OCI-LY3 (cell line): ENCODE measurements at regions not wholly inside any gene's neighbourhood (a gene's known extent, or its start where the extent isn't known, plus 50 kb on each side); places are given as distances from the start of the nearest gene placed in this dataset.

Experiments
- H2AFZ ChIP-seq: fragments of 200-600, 300-600 bp; shearing (Covaris generic); 2 replicates; pipeline ENCODE4 v1.6.0; 2014; ENCODE audit warnings: antibody characterized with exemption, low read depth, low read length
- H3K27ac ChIP-seq: fragments of 200-600, 300-600 bp; sonication (generic); 2 replicates; pipeline ENCODE4 v1.5.1; 2014; ENCODE audit warnings: mild to moderate bottlenecking, low read length, moderate library complexity, mixed read lengths
- H3K27me3 ChIP-seq: fragments of 200-600, 300-600 bp; sonication (generic); 2 replicates; pipeline ENCODE4 v1.6.1; 2014; ENCODE audit warnings: low read depth, low read length, mixed read lengths
- H3K36me3 ChIP-seq: fragments of 200-600, 300-600 bp; sonication (generic); replicated peaks from 2 replicates; pipeline ENCODE3; 2014; ENCODE audit warnings: low read depth, low read length, mixed read lengths
- H3K4me1 ChIP-seq: fragments of 300-600, 200-600 bp; sonication (generic); 2 replicates; pipeline ENCODE4 v1.6.1; 2014; ENCODE audit warnings: low read length, mixed read lengths
- H3K4me2 ChIP-seq: fragments of 200-600, 300-600 bp; sonication (generic); 2 replicates; pipeline ENCODE4 v1.6.1; 2014; ENCODE audit warnings: low read length, mixed read lengths
- H3K4me3 ChIP-seq: fragments of 300-600, 200-600 bp; sonication (generic); 2 replicates; pipeline ENCODE4 v1.5.1; 2014; ENCODE audit warnings: antibody characterized with exemption, mild to moderate bottlenecking, low read length, moderate library complexity
- H3K79me2 ChIP-seq: fragments of 300-600, 200-600 bp; shearing (Covaris generic); 2 replicates; pipeline ENCODE4 v1.6.1; 2014; ENCODE audit warnings: mild to moderate bottlenecking, low read length, mixed read lengths
- H3K9ac ChIP-seq: fragments of 300-600, 200-600 bp; shearing (Covaris generic); 2 replicates; pipeline ENCODE4 v1.6.0; 2014; ENCODE audit warnings: mild to moderate bottlenecking, low read length, moderate library complexity
- H3K9me3 ChIP-seq: fragments of 200-600, 300-600 bp; shearing (Covaris generic); 2 replicates; pipeline ENCODE4 v1.6.1; 2014; ENCODE audit warnings: low read length, mixed read lengths; ENCODE audit not compliant: insufficient read depth
- H4K20me1 ChIP-seq: fragments of 200-600, 300-600 bp; sonication (generic); 2 replicates; pipeline ENCODE4 v1.6.1; 2016; ENCODE audit warnings: low read length, mixed read lengths; ENCODE audit not compliant: insufficient read depth
- EZH2phosphoT487 ChIP-seq: fragments of 200-600 bp; shearing (Covaris generic); IDR thresholded peaks from 2 replicates; pipeline ENCODE4 v1.6.1; 2018; ENCODE audit warnings: antibody characterized with exemption, mixed run types, low read depth
- TF ChIP-seq, protein P1 (sequence below): fragments of 200-600, 300-600 bp; sonication (generic); IDR thresholded peaks from 2 replicates; pipeline ENCODE4 v1.5.1; 2014; ENCODE audit warnings: antibody characterized with exemption, low read length, low read depth

DNA sequence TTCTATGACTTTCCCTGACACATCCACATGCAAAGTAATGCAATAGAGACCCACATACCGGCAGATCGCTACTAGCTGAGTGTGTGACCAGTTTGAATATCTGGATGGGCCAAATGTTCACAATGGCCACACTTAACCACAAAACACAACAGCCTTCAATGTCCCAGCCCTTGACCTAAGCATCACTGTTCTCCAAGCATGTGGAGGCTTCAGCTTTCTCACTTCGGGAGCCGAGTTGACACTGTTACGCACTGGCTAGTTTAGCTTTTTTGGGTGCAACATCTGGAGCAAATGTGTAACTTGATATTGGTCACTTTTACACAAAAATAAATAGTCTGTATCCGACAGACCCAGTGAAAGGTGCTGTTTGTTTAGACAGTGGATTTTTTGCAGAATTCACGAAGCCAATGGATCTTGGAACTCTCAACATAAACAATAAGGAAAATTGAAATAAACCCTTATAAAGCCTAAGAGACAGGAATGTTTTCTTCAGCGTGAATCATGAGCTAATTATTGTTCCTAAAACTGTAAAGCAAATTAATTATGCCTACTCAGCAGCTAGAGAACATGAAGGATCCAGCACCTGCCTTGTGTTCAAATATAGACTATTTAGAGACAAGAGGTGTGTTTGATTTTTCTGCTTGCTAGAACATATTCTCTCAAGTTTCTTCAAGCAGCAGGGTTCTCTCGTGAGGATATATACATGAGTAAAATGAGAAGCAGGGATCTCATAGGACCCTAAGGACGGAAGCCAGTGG is 117.6 kb upstream of the JCAD start:
- no peak for TF ChIP-seq EZH2phosphoT487
- TF ChIP-seq, protein P1, sequence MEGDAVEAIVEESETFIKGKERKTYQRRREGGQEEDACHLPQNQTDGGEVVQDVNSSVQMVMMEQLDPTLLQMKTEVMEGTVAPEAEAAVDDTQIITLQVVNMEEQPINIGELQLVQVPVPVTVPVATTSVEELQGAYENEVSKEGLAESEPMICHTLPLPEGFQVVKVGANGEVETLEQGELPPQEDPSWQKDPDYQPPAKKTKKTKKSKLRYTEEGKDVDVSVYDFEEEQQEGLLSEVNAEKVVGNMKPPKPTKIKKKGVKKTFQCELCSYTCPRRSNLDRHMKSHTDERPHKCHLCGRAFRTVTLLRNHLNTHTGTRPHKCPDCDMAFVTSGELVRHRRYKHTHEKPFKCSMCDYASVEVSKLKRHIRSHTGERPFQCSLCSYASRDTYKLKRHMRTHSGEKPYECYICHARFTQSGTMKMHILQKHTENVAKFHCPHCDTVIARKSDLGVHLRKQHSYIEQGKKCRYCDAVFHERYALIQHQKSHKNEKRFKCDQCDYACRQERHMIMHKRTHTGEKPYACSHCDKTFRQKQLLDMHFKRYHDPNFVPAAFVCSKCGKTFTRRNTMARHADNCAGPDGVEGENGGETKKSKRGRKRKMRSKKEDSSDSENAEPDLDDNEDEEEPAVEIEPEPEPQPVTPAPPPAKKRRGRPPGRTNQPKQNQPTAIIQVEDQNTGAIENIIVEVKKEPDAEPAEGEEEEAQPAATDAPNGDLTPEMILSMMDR = no peak
- no peak overlapping the region for H3K4me3 ChIP-seq
- no peak overlapping the region for H2AFZ ChIP-seq
- no peak overlapping the region for H3K27ac ChIP-seq
- H3K9ac ChIP-seq = no peak overlapping the region
- no peaks in the 10 kb centered on the region for H3K36me3 ChIP-seq
- no peaks in the 10 kb centered on the region for H3K79me2 ChIP-seq
- no peak overlapping the region for H3K4me2 ChIP-seq
- H3K4me1 ChIP-seq = no peaks in the 10 kb centered on the region
- H3K9me3 ChIP-seq = no peaks in the 10 kb centered on the region
- H4K20me1 ChIP-seq = no peaks in the 10 kb centered on the region
- no peaks in the 10 kb centered on the region for H3K27me3 ChIP-seq

DNA sequence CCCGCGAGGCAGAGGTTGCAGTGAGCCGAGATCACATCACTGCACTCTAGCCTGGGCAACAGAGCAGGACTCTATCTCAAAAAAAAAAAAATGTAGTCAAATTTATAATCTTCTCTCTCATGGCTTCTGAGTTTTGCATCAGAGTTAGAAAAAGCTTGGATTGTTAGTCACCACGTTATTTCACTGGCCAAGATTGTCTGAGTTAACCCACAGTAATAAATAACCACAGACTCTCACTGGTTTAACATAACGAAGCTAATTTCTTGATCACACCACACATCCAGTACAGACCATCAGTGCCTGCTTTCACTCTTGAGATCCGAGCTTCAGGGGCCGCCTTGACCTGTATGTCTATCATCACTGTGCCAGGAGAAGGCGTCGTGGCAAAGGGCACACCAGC is 116.8 kb upstream of the JCAD start:
- Histone ChIP-seq H3K4me3 (no peak overlapping the region), H3K27me3 (no peaks in the 10 kb centered on the region), H3K4me2 (no peak overlapping the region), H3K4me1 (no peaks in the 10 kb centered on the region), H3K79me2 (no peaks in the 10 kb centered on the region), H3K27ac (no peak overlapping the region), H2AFZ (no peak overlapping the region), H3K36me3 (no peaks in the 10 kb centered on the region), H4K20me1 (no peaks in the 10 kb centered on the region), H3K9ac (no peak overlapping the region), H3K9me3 (no peaks in the 10 kb centered on the region)
- TF ChIP-seq, protein P1 = no peak
- no peak for TF ChIP-seq EZH2phosphoT487

DNA sequence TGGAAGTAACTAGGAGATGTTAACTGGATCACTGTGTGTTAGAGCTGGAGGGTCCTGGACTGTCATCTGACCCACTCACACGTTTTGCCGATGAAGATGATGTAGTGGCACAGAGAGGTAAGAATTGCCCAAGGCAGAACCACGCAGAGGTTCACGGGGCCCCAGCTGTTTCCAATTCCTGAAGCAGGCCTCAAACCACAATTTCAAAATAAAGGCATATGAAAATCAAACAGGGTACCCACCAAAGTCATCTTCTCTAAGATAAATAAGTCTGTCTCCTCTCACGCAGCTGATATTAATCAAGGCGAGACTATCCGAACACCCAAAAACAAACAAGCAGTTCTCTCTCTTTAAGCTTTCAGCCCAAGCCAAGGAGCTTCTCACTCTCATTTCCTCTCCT is 113.3 kb upstream of the JCAD start:
- no peak overlapping the region for H3K9ac ChIP-seq
- no peaks in the 10 kb centered on the region for H3K79me2 ChIP-seq
- no peaks in the 10 kb centered on the region for H4K20me1 ChIP-seq
- H3K27me3 ChIP-seq = no peaks in the 10 kb centered on the region
- no peak overlapping the region for H3K27ac ChIP-seq
- no peak overlapping the region for H3K4me3 ChIP-seq
- H3K4me1 ChIP-seq = no peaks in the 10 kb centered on the region
- no peaks in the 10 kb centered on the region for H3K9me3 ChIP-seq
- H3K36me3 ChIP-seq = no peaks in the 10 kb centered on the region
- no peak for TF ChIP-seq EZH2phosphoT487
- TF ChIP-seq, protein P1 = no peak
- H3K4me2 ChIP-seq = no peak overlapping the region
- no peak overlapping the region for H2AFZ ChIP-seq

DNA sequence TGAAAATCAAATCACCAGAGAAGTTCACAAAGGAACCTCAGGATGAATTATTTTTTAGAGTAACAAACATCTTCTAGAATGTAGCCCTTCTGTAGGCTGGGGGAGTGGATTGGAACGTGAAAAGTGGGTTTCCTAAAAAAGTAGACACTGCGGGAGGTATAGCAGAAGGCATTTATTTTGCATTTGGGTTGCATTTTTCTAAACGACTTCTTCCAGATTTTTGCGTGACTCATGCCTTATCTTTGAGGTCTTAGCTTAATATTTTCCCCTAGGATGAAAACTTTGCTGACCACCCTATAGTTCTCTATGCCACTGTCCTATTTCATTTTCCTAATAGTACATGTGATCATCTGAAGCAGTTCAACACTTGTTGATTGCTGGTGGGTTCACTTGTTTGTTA is 112.7 kb upstream of the JCAD start:
- no peak overlapping the region for H3K4me3 ChIP-seq
- no peaks in the 10 kb centered on the region for H3K36me3 ChIP-seq
- no peaks in the 10 kb centered on the region for H3K27me3 ChIP-seq
- H3K4me2 ChIP-seq = no peak overlapping the region
- no peak overlapping the region for H3K9ac ChIP-seq
- H3K4me1 ChIP-seq = no peaks in the 10 kb centered on the region
- TF ChIP-seq, protein P1 = no peak
- no peak for TF ChIP-seq EZH2phosphoT487
- H3K79me2 ChIP-seq = no peaks in the 10 kb centered on the region
- H3K9me3 ChIP-seq = no peaks in the 10 kb centered on the region
- no peak overlapping the region for H2AFZ ChIP-seq
- H4K20me1 ChIP-seq = no peaks in the 10 kb centered on the region
- no peak overlapping the region for H3K27ac ChIP-seq
